GM12891 (cell line): ENCODE measurements at regions not wholly inside any gene's neighbourhood (a gene's known extent, or its start where the extent isn't known, plus 50 kb on each side); places are given as distances from the start of the nearest gene placed in this dataset.

Experiments
- DNase-seq: peaks from one replicate; pipeline ENCODE4 v3.0.0; 2011; ENCODE audit warnings: low spot score; ENCODE audit not compliant: insufficient read length
- FAIRE-seq: peaks from 2 replicates; lab custom pipeline; 2011; peaks lifted over from hg19 to GRCh38; lab: Jason Lieb, UNC
- PAX5 ChIP-seq: IDR thresholded peaks from 2 replicates; pipeline ENCODE4 v1.6.1; 2011; ENCODE audit warnings: low read length, moderate library complexity, mild to moderate bottlenecking; ENCODE audit not compliant: insufficient read depth, severe bottlenecking
- POLR2A ChIP-seq: IDR thresholded peaks from 2 replicates; pipeline ENCODE4 v1.6.1; 2011; ENCODE audit warnings: low read depth, low read length, control low read depth
- POLR2AphosphoS5 ChIP-seq: IDR thresholded peaks from 2 replicates; pipeline ENCODE4 v1.6.1; 2011; ENCODE audit warnings: low read depth, low read length, control low read depth
- POU2F2 ChIP-seq: IDR thresholded peaks from 2 replicates; pipeline ENCODE4 v1.6.1; 2011; ENCODE audit warnings: low read depth, mild to moderate bottlenecking, control low read depth, low read length, moderate library complexity
- SPI1 ChIP-seq: IDR thresholded peaks from 2 replicates; pipeline ENCODE4 v1.6.1; 2011; ENCODE audit warnings: low read depth, low read length, control low read depth
- TAF1 ChIP-seq: IDR thresholded peaks from 2 replicates; pipeline ENCODE4 v1.6.1; 2011; ENCODE audit warnings: low read depth, low read length, control low read depth

DNA sequence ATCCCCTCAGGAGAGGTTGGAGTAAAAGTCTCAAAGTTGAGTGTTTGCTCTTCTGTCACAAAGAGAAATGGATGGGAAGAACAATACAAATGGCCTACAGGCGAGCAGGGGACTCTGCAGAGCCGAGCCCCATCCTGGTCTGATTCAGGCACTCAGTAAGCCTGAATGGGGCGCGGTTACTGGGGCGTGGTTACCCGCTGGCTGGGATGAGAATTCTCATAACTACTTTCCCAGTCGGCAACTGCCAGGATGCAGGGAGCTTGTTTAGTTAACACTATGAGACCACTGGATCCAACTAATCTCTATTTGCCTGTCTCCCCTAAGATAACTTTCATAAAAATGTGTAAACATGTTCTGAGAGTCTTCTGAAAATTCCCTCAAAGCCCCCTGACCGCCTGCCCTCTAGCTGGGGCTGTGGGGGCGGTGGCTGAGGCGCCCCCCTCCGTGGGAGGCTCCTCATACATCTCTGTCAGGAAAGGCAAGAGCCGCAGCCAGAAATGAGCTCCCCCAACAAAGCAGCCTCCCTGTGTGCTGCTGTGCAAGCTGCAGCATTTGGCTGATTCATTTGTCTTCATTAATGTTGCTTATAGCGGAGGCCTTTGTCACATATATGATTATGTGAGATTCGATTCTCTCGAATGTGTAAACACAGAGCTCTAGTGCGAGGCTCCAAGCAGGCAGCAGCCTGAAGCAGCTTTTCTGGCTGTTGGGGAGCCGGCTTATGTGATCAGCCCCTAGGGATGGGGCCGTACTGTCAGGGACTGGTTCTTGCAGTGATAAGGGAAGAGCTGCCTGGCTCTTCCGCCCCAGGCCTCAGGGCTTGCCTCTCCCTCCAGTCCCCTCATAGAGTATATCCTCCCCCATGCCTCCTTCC lies 126.1 kb upstream of the ARHGAP5 start:
- FAIRE-seq: no peak
- TF ChIP-seq POLR2AphosphoS5 (no peak), PAX5 (no peak), POU2F2 (no peak), SPI1 (no peak), TAF1 (no peak), POLR2A (no peak)
- DNase-seq: no peak

DNA sequence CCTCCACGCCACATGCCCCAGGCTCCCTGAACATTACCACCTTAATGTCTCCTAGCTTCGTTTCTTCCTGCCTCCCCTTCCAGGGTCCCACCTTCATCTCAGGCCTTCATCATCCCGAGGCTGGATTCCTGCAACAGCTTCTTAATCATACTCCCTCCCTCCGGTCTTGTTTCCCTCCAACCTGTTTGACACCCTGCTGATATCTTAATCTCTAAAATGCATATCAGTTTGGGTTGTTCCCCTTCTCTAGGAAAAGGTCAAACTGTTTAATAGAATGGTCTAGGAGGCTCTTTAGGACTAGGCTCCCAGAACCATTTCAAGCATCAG lies 125.5 kb upstream of the ARHGAP5 start:
- DNase-seq (no peak), FAIRE-seq (no peak)
- TF ChIP-seq TAF1 (no peak), SPI1 (no peak), PAX5 (no peak), POLR2AphosphoS5 (no peak), POLR2A (no peak)

DNA sequence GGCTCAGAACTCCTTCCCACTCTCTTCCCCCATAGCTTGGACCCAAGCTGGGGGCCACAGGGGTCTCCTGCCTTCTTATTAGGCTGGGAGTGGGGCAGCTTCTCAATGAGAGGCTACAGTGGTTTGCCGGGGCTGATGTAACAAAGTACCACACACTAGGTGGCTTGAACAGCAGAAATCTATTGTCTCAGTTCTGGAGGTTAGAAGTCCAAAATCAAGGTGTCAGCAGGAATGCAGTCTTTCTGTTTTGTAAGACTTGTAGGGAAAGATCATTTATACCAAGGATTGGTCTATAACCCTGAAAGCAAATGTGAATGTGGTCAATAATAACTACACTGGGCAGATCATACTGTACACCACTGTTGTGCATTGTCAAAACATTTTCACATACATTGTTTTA lies 124.5 kb upstream of the ARHGAP5 start:
- no peak for TF ChIP-seq POU2F2
- TF ChIP-seq POLR2AphosphoS5: no peak
- TF ChIP-seq PAX5: no peak
- TF ChIP-seq TAF1: no peak
- TF ChIP-seq POLR2A: no peak
- TF ChIP-seq SPI1: no peak
- FAIRE-seq: no peak
- no peak for DNase-seq

DNA sequence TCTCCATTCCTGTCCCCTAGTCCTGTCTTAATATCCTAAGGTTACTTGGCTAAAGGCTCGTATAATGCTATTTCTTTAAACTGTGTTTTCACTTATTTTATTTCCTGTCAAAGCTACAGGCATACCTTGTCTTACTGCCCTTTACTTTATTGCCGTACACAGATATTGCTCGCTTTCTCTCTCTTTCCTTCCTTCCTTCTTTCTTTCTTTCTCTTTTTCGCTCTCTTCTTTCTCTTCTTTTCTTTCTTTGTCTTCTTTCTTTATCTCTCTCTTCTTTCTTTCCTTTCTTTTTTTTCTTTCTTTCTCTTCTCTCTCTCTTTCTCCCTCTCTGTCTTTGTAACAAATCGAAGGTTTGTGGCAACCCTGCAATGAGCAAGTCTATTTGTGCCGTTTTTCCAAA lies 123.9 kb upstream of the ARHGAP5 start:
- TF ChIP-seq SPI1 (no peak), TAF1 (no peak), PAX5 (no peak), POLR2AphosphoS5 (no peak), POLR2A (no peak), POU2F2 (no peak)
- FAIRE-seq (no peak), DNase-seq (no peak)

DNA sequence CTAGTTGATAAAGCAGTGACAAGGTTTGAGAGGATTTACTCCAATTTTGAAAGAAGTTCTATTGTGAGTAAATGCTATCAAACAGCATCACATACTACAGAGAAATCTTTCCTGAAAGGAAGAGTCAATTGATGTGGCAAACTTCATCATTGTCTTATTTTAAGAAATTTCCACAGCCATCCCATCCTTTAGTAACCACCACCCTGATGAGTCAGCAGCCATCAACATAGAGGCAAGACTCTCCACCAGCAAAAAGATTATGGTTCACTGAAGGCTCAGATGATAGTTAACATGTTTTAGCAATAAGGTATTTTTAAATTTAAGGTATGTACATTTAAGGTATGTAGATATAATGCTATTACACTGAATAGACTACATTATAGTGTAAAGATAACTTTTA lies 122.1 kb upstream of the ARHGAP5 start:
- no peak for TF ChIP-seq PAX5
- no peak for TF ChIP-seq SPI1
- no peak for TF ChIP-seq TAF1
- TF ChIP-seq POLR2A: no peak
- TF ChIP-seq POU2F2: no peak
- TF ChIP-seq POLR2AphosphoS5: no peak
- FAIRE-seq (no peak), DNase-seq (no peak)

DNA sequence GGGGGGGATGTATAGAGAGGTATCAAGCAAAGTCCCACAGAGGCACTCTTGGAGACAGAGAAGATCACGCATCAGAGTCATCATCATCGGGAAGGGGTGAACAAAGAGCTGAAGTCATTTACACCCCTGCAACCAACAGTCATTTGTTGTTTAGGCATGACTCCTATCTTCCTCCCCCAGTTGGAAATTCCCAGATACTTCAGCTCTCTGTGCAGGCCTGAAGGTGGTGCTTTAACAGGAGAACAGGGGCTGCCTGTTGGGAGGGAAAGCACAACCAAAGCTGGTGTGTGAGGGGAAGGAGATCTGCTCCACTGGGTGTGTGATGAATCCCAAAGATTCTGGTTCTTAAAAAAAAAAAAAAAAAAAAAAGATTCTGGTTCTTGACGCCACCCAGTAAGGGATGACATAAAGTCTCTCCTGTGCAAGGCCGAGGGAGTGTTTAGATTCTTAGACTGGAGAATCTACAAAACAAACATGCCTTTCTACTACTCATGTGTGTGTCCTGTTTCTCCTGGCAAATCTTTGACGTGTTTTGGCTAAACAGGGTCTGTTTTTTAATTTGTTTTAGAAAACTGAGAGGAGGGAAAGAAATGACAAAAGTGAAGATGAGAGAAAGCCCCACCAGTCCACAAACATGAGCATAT lies 121.0 kb upstream of the ARHGAP5 start:
- TF ChIP-seq TAF1 (no peak), POLR2A (no peak), SPI1 (no peak), POU2F2 (no peak)
- FAIRE-seq: no peak
- DNase-seq: no peak

DNA sequence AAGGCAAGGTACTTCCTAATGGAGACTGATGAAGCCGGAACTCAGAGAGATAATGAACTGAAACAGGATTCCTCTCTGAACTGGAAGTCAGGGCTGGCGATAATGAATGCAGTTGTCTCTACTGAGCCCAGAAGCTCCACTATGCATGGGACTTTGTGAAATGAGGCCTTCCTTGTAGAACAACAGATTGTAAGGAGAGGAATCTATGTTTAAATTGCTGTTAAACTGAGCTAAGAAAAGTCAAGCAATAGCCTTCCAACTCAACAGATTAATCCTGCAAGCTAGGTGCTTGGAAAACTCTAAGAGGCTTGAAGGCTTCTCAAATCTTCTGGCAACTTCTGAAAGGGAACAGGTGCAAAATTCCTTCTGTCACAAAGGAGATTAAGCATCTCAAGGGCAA lies 119.5 kb upstream of the ARHGAP5 start:
- TF ChIP-seq POLR2AphosphoS5: no peak
- no peak for TF ChIP-seq SPI1
- TF ChIP-seq POU2F2: no peak
- TF ChIP-seq POLR2A: no peak
- no peak for TF ChIP-seq PAX5
- TF ChIP-seq TAF1: no peak
- FAIRE-seq (no peak), DNase-seq (no peak)

DNA sequence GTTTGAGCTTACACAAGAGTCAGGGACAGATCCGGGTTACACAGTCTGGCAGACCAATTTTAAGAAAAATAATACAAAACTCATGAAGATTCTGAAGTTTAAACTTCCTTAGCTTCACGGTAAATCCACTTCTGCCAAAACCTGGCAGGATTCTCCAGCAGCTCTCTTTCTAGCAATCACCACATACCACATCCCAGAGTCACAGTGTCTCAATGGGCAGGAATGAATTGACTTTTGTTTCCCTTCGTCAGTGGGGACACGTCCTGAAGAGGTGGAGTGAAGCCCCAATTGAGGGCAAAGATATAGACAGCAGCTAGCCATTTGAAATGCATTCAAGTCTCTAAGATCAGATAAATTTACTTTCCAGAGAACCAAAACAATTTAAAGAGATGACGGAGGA lies 117.1 kb upstream of the ARHGAP5 start:
- TF ChIP-seq POU2F2: no peak
- no peak for TF ChIP-seq TAF1
- TF ChIP-seq PAX5: no peak
- no peak for TF ChIP-seq POLR2AphosphoS5
- no peak for FAIRE-seq
- DNase-seq: no peak

DNA sequence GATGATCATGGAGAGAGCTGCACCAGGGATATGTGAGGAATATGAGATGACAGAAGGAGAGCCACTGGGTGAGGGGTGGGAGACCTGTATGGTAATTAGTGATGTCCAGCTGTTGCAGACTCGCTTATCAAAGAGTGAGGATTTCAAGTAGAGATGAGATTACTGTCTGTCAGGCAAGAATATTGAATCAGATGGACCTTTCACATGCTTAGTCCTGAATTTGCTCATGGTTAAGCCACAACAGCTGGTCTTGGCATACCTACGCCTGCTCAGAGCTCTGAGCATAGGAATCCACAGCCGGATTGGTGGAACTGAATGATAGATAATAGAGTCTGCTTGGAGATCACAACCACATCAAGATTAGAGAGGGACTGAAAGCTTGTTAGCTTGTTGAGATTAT lies 115.2 kb upstream of the ARHGAP5 start:
- DNase-seq (no peak), FAIRE-seq (no peak)
- no peak for TF ChIP-seq PAX5
- TF ChIP-seq POLR2A: no peak
- no peak for TF ChIP-seq SPI1
- no peak for TF ChIP-seq TAF1
- no peak for TF ChIP-seq POLR2AphosphoS5
- TF ChIP-seq POU2F2: no peak

DNA sequence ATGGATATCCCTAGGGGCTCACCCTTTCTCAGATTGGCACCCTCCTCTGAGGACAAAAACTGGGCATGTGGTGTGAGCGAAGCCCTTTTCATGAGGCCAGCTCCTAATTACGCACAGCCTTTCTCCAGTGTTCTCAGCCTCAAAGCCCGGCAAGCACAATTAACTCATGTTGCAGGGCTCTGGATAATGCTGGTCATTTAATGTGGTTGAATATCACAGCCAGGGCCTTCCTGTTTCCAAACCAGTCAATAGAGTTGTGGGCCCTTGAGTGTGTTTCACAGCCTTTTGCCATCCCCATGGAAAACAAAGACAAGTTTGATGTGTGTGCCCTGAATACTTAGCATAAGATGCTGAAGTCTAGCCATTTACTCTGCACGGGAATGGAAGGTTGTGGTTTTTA lies 114.2 kb upstream of the ARHGAP5 start:
- FAIRE-seq: no peak
- no peak for TF ChIP-seq POLR2A
- no peak for TF ChIP-seq PAX5
- no peak for TF ChIP-seq TAF1
- no peak for TF ChIP-seq POLR2AphosphoS5
- TF ChIP-seq POU2F2: no peak
- TF ChIP-seq SPI1: no peak
- no peak for DNase-seq

DNA sequence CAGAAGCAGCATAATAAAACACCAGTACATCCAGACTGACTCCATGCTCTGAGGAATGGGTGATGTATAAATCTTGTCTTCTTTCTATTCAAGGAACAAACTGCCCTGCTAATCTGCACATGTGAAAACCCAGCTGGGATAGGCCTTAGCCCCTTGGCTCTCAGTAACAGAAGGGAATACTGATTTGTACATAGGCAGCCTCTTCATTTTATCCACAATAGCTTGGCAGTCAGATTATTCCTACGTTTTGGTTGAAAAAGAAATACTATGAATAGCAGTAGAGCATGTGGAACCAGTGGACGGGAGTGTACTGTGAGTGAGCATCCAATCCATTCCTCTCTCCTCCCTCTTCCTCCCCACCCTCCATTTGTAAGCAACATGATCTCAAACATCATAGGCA lies 113.5 kb upstream of the ARHGAP5 start:
- DNase-seq (no peak), FAIRE-seq (no peak)

More for the DNA sequence above, 113.5 kb upstream of the ARHGAP5 start:
- no peak for TF ChIP-seq POLR2AphosphoS5
- TF ChIP-seq POU2F2: no peak
- no peak for TF ChIP-seq POLR2A
- no peak for TF ChIP-seq TAF1
- no peak for TF ChIP-seq PAX5
- TF ChIP-seq SPI1: no peak
